Ectodermal cell (in vitro differentiated cells): ENCODE measurements at regions not wholly inside any gene's neighbourhood (a gene's known extent, or its start where the extent isn't known, plus 50 kb on each side); places are given as distances from the start of the nearest gene placed in this dataset.

Experiments
- H3K27ac ChIP-seq: 2 replicates; pipeline ENCODE4 v1.7.0; 2013; ENCODE audit warnings: mild to moderate bottlenecking, low read depth, low read length; ENCODE audit not compliant: insufficient read depth, poor library complexity, severe bottlenecking
- H3K27me3 ChIP-seq: 2 replicates; pipeline ENCODE4 v1.7.0; 2013; ENCODE audit warnings: mild to moderate bottlenecking, low read length; ENCODE audit not compliant: insufficient read depth, control insufficient read depth, poor library complexity, severe bottlenecking
- H3K36me3 ChIP-seq: one replicate; pipeline ENCODE4 v1.7.0; 2013; ENCODE audit warnings: low read length; ENCODE audit not compliant: control insufficient read depth, insufficient read depth
- H3K4me1 ChIP-seq: one replicate; pipeline ENCODE4 v1.7.0; 2013; ENCODE audit warnings: low read length; ENCODE audit not compliant: control insufficient read depth, insufficient read depth
- H3K4me3 ChIP-seq: 2 replicates; pipeline ENCODE4 v1.7.0; 2013; ENCODE audit warnings: low read depth, low read length, control low read depth; ENCODE audit not compliant: insufficient read depth
- H3K9me3 ChIP-seq: 2 replicates; pipeline ENCODE4 v1.7.0; 2013; ENCODE audit warnings: mild to moderate bottlenecking, low read length, moderate library complexity; ENCODE audit not compliant: control insufficient read depth
- WGBS, 2 experiments: methylation state at CpG; one replicate each; pipeline ENCODE4 v1.1.7; 2013; ENCODE audit warnings: missing lambda C conversion rate in 2 of 2; 5-methylcytosine and 5-hydroxymethylcytosine counted together

GRCh38 chr16:85396879-85397871 is 215.9 kb upstream of the GSE1 start:
- H3K36me3 ChIP-seq: no peaks in the 10 kb centered on the region
- no peak overlapping the region for H3K27ac ChIP-seq
- 75% methylated on average over 25 of the region's 25 CpGs for WGBS, 2 experiments
- H3K4me3 ChIP-seq: no peak overlapping the region
- H3K27me3 ChIP-seq: peaks cover 9% of the 10 kb centered on the region
- no peaks in the 10 kb centered on the region for H3K9me3 ChIP-seq
- peaks cover 17% of the 10 kb centered on the region for H3K4me1 ChIP-seq

- Histone ChIP-seq H3K27me3 (peaks cover 9% of the 10 kb centered on the region), H3K4me1 (peaks cover 19% of the 10 kb centered on the region), H3K36me3 (no peaks in the 10 kb centered on the region), H3K27ac (no peak overlapping the region), H3K9me3 (no peaks in the 10 kb centered on the region), H3K4me3 (no peak overlapping the region)
- WGBS, 2 experiments: 92 to 93% methylated on average over 8 of the region's 8 CpGs
These were observed 215.1 kb upstream of the GSE1 start for GRCh38 chr16:85398050-85398451.

- Histone ChIP-seq H3K36me3 (no peaks in the 10 kb centered on the region), H3K4me1 (peaks cover 20% of the 10 kb centered on the region), H3K27me3 (peaks cover 8% of the 10 kb centered on the region), H3K27ac (no peak overlapping the region), H3K4me3 (no peak overlapping the region), H3K9me3 (no peaks in the 10 kb centered on the region)
- 88 to 89% methylated on average over 20 to 22 of the region's 22 CpGs for WGBS, 2 experiments
These were observed 214.2 kb upstream of the GSE1 start for GRCh38 chr16:85398688-85399582.

GRCh38 chr16:85399583-85400284 is 213.4 kb upstream of the GSE1 start:
- H3K9me3 ChIP-seq: no peaks in the 10 kb centered on the region

GRCh38 chr16:85400305-85401205 is 212.6 kb upstream of the GSE1 start:
- no peaks in the 10 kb centered on the region for H3K36me3 ChIP-seq
- no peak overlapping the region for H3K4me3 ChIP-seq
- no peak overlapping the region for H3K27ac ChIP-seq
- 88% methylated on average over 25 of the region's 25 CpGs for WGBS, 2 experiments
- H3K27me3 ChIP-seq: no peaks in the 10 kb centered on the region
- peaks cover 11% of the 10 kb centered on the region for H3K4me1 ChIP-seq
- no peaks in the 10 kb centered on the region for H3K9me3 ChIP-seq

More at GRCh38 chr16:85399583-85400284, 213.4 kb upstream of the GSE1 start:
- Histone ChIP-seq H3K36me3 (no peaks in the 10 kb centered on the region), H3K27ac (no peak overlapping the region), H3K4me3 (no peak overlapping the region), H3K4me1 (peaks cover 17% of the 10 kb centered on the region), H3K27me3 (peaks cover under 1% of the 10 kb centered on the region)
- WGBS, 2 experiments: 72 to 75% methylated on average over 23 of the region's 23 CpGs

GRCh38 chr16:85401370-85401916 is 211.7 kb upstream of the GSE1 start:
- H3K9me3 ChIP-seq: no peaks in the 10 kb centered on the region
- no peak overlapping the region for H3K4me3 ChIP-seq
- H3K27ac ChIP-seq: no peak overlapping the region
- peaks cover 4% of the 10 kb centered on the region for H3K4me1 ChIP-seq
- H3K27me3 ChIP-seq: no peaks in the 10 kb centered on the region
- no peaks in the 10 kb centered on the region for H3K36me3 ChIP-seq
- WGBS, 2 experiments: 88 to 89% methylated on average over 16 of the region's 16 CpGs

- no peaks in the 10 kb centered on the region for H3K27me3 ChIP-seq
- peaks cover 4% of the 10 kb centered on the region for H3K4me1 ChIP-seq
- no peaks in the 10 kb centered on the region for H3K9me3 ChIP-seq
- H3K4me3 ChIP-seq: no peak overlapping the region
- no peak overlapping the region for H3K27ac ChIP-seq
- H3K36me3 ChIP-seq: no peaks in the 10 kb centered on the region
- 90 to 91% methylated on average over 30 of the region's 30 CpGs for WGBS, 2 experiments
These were observed 211.0 kb upstream of the GSE1 start for GRCh38 chr16:85401917-85402766.

GRCh38 chr16:85402910-85403692 is 210.0 kb upstream of the GSE1 start:
- peaks cover 4% of the 10 kb centered on the region for H3K4me1 ChIP-seq
- 63 to 65% methylated on average over 19 of the region's 19 CpGs for WGBS, 2 experiments
- H3K9me3 ChIP-seq: no peaks in the 10 kb centered on the region
- H3K27ac ChIP-seq: no peak overlapping the region
- H3K27me3 ChIP-seq: no peaks in the 10 kb centered on the region
- H3K36me3 ChIP-seq: no peaks in the 10 kb centered on the region
- H3K4me3 ChIP-seq: no peak overlapping the region
